ENCODE measurements at regions not wholly inside any gene's neighbourhood (a gene's known extent, or its start where the extent isn't known, plus 50 kb on each side); places are given as distances from the start of the nearest gene placed in this dataset.

GRCh38 chr9:87285183-87285850 lies 212.3 kb upstream of the DAPK1 start:
- Histone ChIP-seq H3K36me3 (ENCODE audit: control insufficient read depth, insufficient read depth, low read length) (no peaks in the 10 kb centered on the region), H3K9ac (no peak overlapping the region), H2AFZ (no peak overlapping the region), H3K27me3 (ENCODE audit: control insufficient read depth, insufficient read depth, low read length) (no peaks in the 10 kb centered on the region), H3K27ac (no peak overlapping the region), H3K4me1 (no peaks in the 10 kb centered on the region), H3K9me3 (ENCODE audit: control insufficient read depth, low read length) (no peaks in the 10 kb centered on the region), H3K4me2 (ENCODE audit: low read length) (no peak overlapping the region), H3K4me3 (ENCODE audit: low read depth, low read length) (no peak overlapping the region), H3K79me2 (no peaks in the 10 kb centered on the region)
- TF ChIP-seq CTCF (IDR thresholded peaks at IDR 0.05) = no peak

GRCh38 chr9:87286506-87286905 lies 211.2 kb upstream of the DAPK1 start:
- H3K4me1 ChIP-seq = no peaks in the 10 kb centered on the region

GRCh38 chr9:87290241-87291052 lies 207.2 kb upstream of the DAPK1 start:
- H3K4me1 ChIP-seq = no peaks in the 10 kb centered on the region
- H3K27me3 ChIP-seq (ENCODE audit: control insufficient read depth, insufficient read depth, low read length) = no peaks in the 10 kb centered on the region
- no peaks in the 10 kb centered on the region for H3K36me3 ChIP-seq (ENCODE audit: control insufficient read depth, insufficient read depth, low read length)
- H3K4me3 ChIP-seq (ENCODE audit: low read depth, low read length) = no peak overlapping the region
- no peaks in the 10 kb centered on the region for H3K9me3 ChIP-seq (ENCODE audit: control insufficient read depth, low read length)
- H3K27ac ChIP-seq = no peak overlapping the region
- no peak overlapping the region for H3K9ac ChIP-seq
- TF ChIP-seq CTCF (IDR thresholded peaks at IDR 0.05) = no peak
- no peaks in the 10 kb centered on the region for H3K79me2 ChIP-seq
- H2AFZ ChIP-seq = no peak overlapping the region
- H3K4me2 ChIP-seq (ENCODE audit: low read length) = no peak overlapping the region

More at GRCh38 chr9:87286506-87286905, 211.2 kb upstream of the DAPK1 start:
- H3K4me2 ChIP-seq (ENCODE audit: low read length) = no peak overlapping the region
- no peaks in the 10 kb centered on the region for H3K79me2 ChIP-seq
- H3K4me3 ChIP-seq (ENCODE audit: low read depth, low read length) = no peak overlapping the region
- H3K27me3 ChIP-seq (ENCODE audit: control insufficient read depth, insufficient read depth, low read length) = no peaks in the 10 kb centered on the region
- no peaks in the 10 kb centered on the region for H3K9me3 ChIP-seq (ENCODE audit: control insufficient read depth, low read length)
- H2AFZ ChIP-seq = no peak overlapping the region
- no peak overlapping the region for H3K9ac ChIP-seq
- H3K27ac ChIP-seq = no peak overlapping the region
- no peak for TF ChIP-seq CTCF (IDR thresholded peaks at IDR 0.05)
- no peaks in the 10 kb centered on the region for H3K36me3 ChIP-seq (ENCODE audit: control insufficient read depth, insufficient read depth, low read length)

- H3K36me3 ChIP-seq (ENCODE audit: control insufficient read depth, insufficient read depth, low read length) = no peaks in the 10 kb centered on the region
- no peak overlapping the region for H3K4me2 ChIP-seq (ENCODE audit: low read length)
- no peak overlapping the region for H3K9ac ChIP-seq
- H3K4me1 ChIP-seq = no peaks in the 10 kb centered on the region
- no peak overlapping the region for H2AFZ ChIP-seq
- no peaks in the 10 kb centered on the region for H3K27me3 ChIP-seq (ENCODE audit: control insufficient read depth, insufficient read depth, low read length)
- H3K79me2 ChIP-seq = no peaks in the 10 kb centered on the region
- no peak for TF ChIP-seq CTCF (IDR thresholded peaks at IDR 0.05)
- no peak overlapping the region for H3K4me3 ChIP-seq (ENCODE audit: low read depth, low read length)
- no peak overlapping the region for H3K27ac ChIP-seq
- H3K9me3 ChIP-seq (ENCODE audit: control insufficient read depth, low read length) = no peaks in the 10 kb centered on the region
These were observed 205.0 kb upstream of the DAPK1 start for GRCh38 chr9:87292449-87293191.
